ENCODE measurements at regions not wholly inside any gene's neighbourhood (a gene's known extent, or its start where the extent isn't known, plus 50 kb on each side); places are given as distances from the start of the nearest gene placed in this dataset.
"Not testable (repeated sequence)": the region's sequence is repeated elsewhere in the genome, so short reads cannot be mapped to it uniquely, and the experiment has no call there.

GRCh38 chrX:56120242-56120641 is 111.9 kb upstream of the KLF8 start:
- in situ Hi-C loops (cut with MboI; ENCODE audit: low pct_unique_long_range_greater_than_20kb, low sequenced_read_pairs) = no loop called here
- DNase-seq = no peak

GRCh38 chrX:56125946-56126345 is 106.2 kb upstream of the KLF8 start:
- peak; percentile 15 for DNase-seq
- in situ Hi-C loops (cut with MboI; ENCODE audit: low pct_unique_long_range_greater_than_20kb, low sequenced_read_pairs) = no loop called here

DNA sequence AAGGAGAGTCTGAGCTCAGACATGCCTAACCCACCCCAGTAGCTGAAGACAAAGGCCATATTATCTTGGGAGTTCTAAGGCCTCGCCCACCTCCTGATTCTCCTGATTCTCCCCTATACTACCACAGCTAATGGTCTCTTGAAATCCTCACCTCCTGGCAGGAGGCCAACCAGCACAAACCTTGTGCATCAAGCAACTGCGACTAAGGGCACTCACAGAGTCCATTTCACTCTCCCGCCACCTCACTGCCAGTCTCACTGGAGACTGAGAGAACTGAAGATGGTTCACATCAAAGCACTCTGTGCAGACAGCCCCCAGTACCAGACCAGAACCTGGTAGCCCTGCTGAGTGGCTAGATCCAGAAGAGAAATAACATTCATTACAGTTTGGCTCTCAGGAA is 102.1 kb upstream of the KLF8 start:
- no peak for DNase-seq

GRCh38 chrX:56130436-56130835 is 101.7 kb upstream of the KLF8 start:
- in situ Hi-C loops (cut with MboI; ENCODE audit: low pct_unique_long_range_greater_than_20kb, low sequenced_read_pairs) = no loop called here
- no peak for DNase-seq

More for the DNA sequence above, 102.1 kb upstream of the KLF8 start:
- in situ Hi-C loops (cut with MboI; ENCODE audit: low pct_unique_long_range_greater_than_20kb, low sequenced_read_pairs) = no loop called here

DNA sequence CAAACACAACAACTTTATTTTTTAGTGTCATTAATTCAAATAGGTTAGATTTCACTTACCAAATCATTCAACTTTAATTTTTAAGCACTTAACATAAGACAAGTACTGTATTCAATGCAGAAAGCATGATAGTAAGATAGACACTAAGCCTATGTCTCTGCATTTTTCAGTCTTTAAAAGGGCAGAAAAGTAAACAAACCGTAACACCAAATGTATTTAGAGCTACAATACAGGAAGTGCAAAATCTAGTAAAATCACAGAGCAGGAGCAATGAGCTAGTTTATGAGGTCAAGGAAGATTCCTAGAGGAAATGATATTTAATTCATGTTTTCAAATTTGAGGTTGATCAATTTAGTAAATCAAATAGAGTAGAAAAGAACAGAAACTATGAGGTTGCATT is 68.0 kb upstream of the KLF8 start:
- DNase-seq; in situ Hi-C loops (cut with MboI; ENCODE audit: low pct_unique_long_range_greater_than_20kb, low sequenced_read_pairs): not testable (repeated sequence)
